ENCODE measurements at regions not wholly inside any gene's neighbourhood (a gene's known extent, or its start where the extent isn't known, plus 50 kb on each side); places are given as distances from the start of the nearest gene placed in this dataset.

GRCh38 chr1:239823852-239824251, 267.8 kb upstream of the FMN2 start:
- no peak for DNase-seq (ENCODE audit: low read depth in 2 of 2)

GRCh38 chr1:239826211-239826610, 265.5 kb upstream of the FMN2 start:
- DNase-seq (ENCODE audit: low read depth in 2 of 2), result no peak

- no peak for DNase-seq (ENCODE audit: low read depth in 2 of 2)
Measured at GRCh38 chr1:239826736-239827135, 264.9 kb upstream of the FMN2 start.

GRCh38 chr1:239829535-239829934, 262.1 kb upstream of the FMN2 start:
- DNase-seq (ENCODE audit: low read depth in 2 of 2), result no peak

GRCh38 chr1:239831577-239832355, 259.9 kb upstream of the FMN2 start:
- no peak for DNase-seq (ENCODE audit: low read depth in 2 of 2)

- DNase-seq (ENCODE audit: low read depth in 2 of 2), result no peak
Measured at GRCh38 chr1:239833723-239834122, 258.0 kb upstream of the FMN2 start.

DNA sequence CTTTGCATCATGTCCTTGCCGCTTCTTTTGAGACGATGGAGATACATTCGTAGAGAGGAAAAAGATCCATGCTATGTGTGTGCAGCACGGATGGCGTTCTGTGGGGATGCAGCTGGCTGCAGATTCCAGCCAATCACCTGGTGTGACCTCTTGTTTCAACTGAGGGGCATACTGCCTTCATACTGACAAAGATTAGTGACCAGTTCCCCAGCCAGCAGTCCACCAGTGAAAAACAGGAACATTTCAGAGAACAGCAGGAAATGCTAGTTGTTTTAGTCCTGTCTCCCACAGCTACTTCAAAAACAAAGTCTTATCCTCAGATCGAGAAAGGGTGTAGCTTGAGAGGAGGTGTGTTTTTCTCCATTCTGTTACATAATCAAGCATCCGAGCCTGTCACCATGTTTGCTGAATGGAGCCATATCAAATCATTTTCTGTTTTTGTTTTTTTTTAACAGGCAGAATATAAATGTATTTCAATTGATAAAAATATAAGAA, 255.7 kb upstream of the FMN2 start:
- DNase-seq (ENCODE audit: low read depth in 2 of 2), result no peak

- DNase-seq (ENCODE audit: low read depth in 2 of 2), result no peak
Measured at GRCh38 chr1:239840336-239840735, 251.3 kb upstream of the FMN2 start.

- DNase-seq (ENCODE audit: low read depth in 2 of 2), result no peak
Measured at GRCh38 chr1:239840790-239841189, 250.9 kb upstream of the FMN2 start.

GRCh38 chr1:239841631-239842030, 250.1 kb upstream of the FMN2 start:
- no peak for DNase-seq (ENCODE audit: low read depth in 2 of 2)

DNA sequence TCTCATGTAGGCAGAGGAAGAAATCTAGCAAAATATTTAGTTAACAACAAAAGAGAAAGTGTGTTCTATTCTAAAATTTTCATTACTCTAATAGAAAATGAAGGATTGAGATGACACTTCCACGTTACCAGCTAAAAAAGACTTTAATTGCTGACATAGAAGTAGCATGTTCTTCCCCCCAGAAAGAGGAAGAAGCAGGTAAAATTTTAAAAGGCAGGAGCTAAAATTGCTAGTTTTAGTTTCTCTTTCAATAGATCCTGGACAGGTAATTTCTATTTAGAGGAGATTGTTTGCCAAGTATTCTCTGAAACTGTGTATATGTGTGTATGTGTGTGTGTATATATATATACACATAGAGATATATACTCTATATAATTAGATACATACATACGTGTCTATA, 248.1 kb upstream of the FMN2 start:
- no peak for DNase-seq (ENCODE audit: low read depth in 2 of 2)

DNA sequence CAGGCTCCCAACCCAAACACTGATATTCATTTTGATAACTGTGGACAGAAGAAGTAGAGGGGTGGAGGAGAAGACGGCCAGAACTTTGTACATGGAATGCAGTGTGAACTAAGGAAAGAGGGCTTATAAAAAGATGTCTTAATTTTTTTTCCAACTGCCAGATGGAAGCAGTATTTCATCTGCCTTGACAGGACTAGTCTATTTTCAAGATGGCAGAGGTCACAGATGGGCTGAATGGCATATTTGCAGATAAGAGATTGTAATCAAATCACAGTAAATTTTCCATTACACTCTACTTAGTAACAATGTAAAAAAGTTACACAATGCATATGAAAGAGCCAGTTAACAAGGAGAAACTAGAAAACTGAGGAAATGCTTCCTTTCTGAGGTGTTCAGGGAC, 246.8 kb upstream of the FMN2 start:
- no peak for DNase-seq (ENCODE audit: low read depth in 2 of 2)

DNA sequence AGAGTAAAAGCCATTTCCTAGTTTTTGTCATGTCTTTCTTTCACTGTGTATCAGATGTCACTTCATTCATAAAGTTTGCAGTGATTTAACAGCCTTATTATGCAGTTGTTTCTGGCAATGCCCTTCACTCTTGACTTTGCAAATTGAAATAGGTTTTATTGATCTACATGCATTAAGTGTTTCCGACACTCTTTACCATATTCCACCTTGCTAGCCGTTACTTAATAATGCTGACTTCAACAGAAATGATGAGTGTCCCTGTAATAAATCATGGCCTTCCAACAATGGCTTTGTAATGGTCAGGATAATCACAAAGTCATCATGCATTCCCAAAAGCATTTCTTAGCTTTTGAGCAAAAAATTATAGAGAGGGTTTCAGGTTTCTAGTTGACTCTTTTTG, 236.8 kb upstream of the FMN2 start:
- no peak for DNase-seq (ENCODE audit: low read depth in 2 of 2)

- DNase-seq (ENCODE audit: low read depth in 2 of 2), result no peak
Measured at GRCh38 chr1:239856067-239856466, 235.6 kb upstream of the FMN2 start.

DNA sequence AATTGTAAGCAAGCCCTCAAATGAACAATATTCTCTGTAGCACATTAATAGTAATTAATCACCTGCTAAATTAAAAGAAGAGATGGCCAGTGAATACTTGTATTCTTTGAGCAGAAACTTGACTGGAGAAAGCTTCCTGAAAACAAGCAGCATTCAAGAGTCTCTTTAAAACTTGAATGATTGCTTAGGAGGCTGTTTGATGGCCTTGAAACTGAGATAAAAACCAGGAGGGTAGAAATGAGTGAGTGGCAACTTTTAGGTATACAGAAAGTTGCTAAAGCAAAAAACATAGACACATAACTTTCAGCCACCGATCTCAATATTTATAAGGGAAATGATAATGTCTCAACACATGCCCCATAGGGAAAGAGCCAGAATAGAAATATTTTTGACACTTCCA, 234.8 kb upstream of the FMN2 start:
- DNase-seq (ENCODE audit: low read depth in 2 of 2), result no peak

DNA sequence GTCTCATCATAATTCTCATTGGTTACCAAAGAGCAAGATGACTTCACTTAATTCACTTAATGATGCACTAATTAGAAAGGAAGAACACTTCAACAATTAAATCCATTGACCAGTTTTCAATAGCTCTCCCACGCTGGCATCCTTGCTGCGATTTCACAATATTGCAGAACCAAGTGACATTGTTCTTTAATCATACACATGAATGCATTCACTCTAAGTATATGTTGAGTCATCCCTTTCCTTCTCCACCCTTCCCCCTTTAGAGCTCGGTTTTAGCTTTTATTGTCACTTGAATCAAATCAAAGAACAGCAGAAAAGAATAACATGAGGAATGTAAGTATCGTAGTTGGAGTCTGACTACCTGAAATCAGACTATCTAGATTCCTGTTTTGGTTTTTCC, 233.6 kb upstream of the FMN2 start:
- DNase-seq (ENCODE audit: low read depth in 2 of 2), result no peak

GRCh38 chr1:239858529-239858928, 233.2 kb upstream of the FMN2 start:
- no peak for DNase-seq (ENCODE audit: low read depth in 2 of 2)

GRCh38 chr1:239861985-239862384, 229.7 kb upstream of the FMN2 start:
- DNase-seq (ENCODE audit: low read depth in 2 of 2), result no peak

- no peak for DNase-seq (ENCODE audit: low read depth in 2 of 2)
Measured at GRCh38 chr1:239868058-239868832, 223.4 kb upstream of the FMN2 start.

DNA sequence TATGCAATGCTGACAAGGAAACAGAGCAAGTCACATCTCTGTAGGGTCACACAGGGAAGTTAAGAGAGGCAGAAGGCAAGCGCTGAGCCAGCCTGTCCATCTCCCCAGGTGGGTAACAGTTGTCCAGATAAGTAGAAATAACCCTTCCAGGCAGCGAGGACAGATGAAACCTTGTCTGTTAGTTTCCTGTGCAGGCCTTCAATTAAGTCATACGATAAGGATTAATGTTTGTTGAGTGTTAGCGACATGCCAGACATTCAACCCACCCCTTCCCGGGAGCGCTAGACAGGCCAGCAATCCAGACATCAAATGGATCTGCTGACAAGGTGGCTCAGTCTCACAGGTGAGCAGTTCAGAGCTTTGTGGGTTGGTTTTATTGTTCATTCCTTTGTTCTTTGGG, 221.5 kb upstream of the FMN2 start:
- DNase-seq (ENCODE audit: low read depth in 2 of 2), result no peak

GRCh38 chr1:239872626-239873025, 219.1 kb upstream of the FMN2 start:
- DNase-seq (ENCODE audit: low read depth in 2 of 2), result no peak

DNA sequence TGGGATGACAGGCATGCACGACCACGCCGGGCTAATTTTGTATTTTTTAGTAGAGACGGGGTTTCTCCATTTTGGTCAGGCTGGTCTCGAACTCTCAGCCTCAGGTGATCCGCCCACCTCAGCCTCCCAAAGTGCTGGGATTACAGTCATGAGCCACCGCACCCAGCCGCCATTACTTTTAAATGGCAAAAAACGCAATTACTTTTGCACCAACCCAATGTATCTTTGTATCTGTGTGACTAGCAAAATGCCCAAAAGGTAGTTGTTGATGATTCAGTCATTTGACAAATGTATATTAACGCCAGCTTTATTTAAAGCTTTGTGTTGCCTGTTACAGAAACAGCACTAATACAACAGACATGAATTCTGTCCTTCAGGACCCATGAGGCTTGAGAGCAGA, 216.9 kb upstream of the FMN2 start:
- DNase-seq (ENCODE audit: low read depth in 2 of 2), result no peak
